Naive thymus-derived CD8-positive, alpha-beta T cell (primary cell): ENCODE measurements at regions not wholly inside any gene's neighbourhood (a gene's known extent, or its start where the extent isn't known, plus 50 kb on each side); places are given as distances from the start of the nearest gene placed in this dataset.

Experiments
- ATAC-seq, 2 donors: fragments of 150-1000 bp; cut with Tn5 transposase in 1 of 2; sonication (Bioruptor Pico), chemical (Tn5 transposase) in 1 of 2; 1 replicate in 1 of 2; 2 replicates in 1 of 2; pipeline ENCODE4 v1.10.0; 2021; ENCODE audit warnings: mild to moderate bottlenecking in 2 of 2, moderate library complexity in 2 of 2
- POLR2A ChIA-PET: fragments of 350-600 bp; sonication (Branson Sonifier 250); formaldehyde crosslinking; loops from one replicate; lab custom pipeline; 2021; ENCODE audit warnings: antibody characterized with exemption; lab: Charles Lee
- DNase-seq, 10 donors: peaks; one replicate each; pipeline versions ENCODE4 v3.0.0 to v3.0.0-alpha.2; 2020 to 2022
- H3K27ac Mint-ChIP-seq, 10 donors: one replicate each; pipeline ENCODE4 v1.8.0; 2020 to 2022; ENCODE audit warnings: mild to moderate bottlenecking in 10 of 10, mixed read lengths in 10 of 10, moderate library complexity in 4 of 10, inconsistent platforms in 1 of 10
- H3K27me3 Mint-ChIP-seq, 5 donors: one replicate each; pipeline ENCODE4 v1.8.0; 2021 to 2022; ENCODE audit warnings: mixed read lengths in 5 of 5
- H3K36me3 Mint-ChIP-seq, 3 donors: one replicate each; pipeline ENCODE4 v1.8.0; 2020 to 2022; ENCODE audit warnings: mixed read lengths in 3 of 3, mild to moderate bottlenecking in 2 of 3, inconsistent platforms in 1 of 3
- H3K4me1 Mint-ChIP-seq, 4 donors: one replicate each; pipeline ENCODE4 v1.8.0; 2021 to 2022; ENCODE audit warnings: mixed read lengths in 4 of 4
- H3K4me3 Mint-ChIP-seq, 10 donors: one replicate each; pipeline ENCODE4 v1.8.0; 2020 to 2022; ENCODE audit warnings: mild to moderate bottlenecking in 10 of 10, mixed read lengths in 10 of 10, moderate library complexity in 6 of 10, inconsistent platforms in 1 of 10
- H3K9me3 Mint-ChIP-seq, 9 donors: one replicate each; pipeline ENCODE4 v1.8.0; 2020 to 2022; ENCODE audit warnings: mixed read lengths in 9 of 9, mild to moderate bottlenecking in 3 of 9, inconsistent platforms in 1 of 9, moderate library complexity in 1 of 9

DNA sequence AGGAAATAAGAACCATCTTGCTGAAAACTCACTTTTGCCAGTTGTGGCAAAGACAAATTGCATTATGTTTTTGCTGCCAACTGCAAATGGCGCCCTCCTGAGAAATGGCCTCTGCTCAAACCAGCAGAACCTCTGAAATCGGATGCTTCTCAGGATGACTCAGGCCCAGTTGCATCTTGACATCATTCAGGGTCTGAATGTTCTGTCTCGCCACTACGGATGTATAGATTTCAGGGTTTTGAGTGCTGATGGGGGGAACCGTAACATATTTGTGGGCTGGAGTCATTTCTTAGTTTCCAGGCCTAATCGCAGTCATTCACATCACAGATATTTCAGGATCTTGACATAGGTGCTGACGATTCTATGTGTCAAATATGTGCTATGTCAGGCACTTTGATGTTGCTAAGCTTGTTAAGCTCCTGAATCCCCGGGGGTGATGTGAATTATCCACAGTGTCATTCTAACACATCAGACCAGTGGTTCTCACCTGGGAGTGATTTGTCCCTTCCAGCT lies 207.1 kb downstream of the NFATC2 start:
- ATAC-seq (no peak), DNase-seq (no peak)
- Mint-ChIP-seq H3K27ac (no peak overlapping the region), H3K27me3 (peaks cover 0 to 4% (median 0%) of the 10 kb centered on the region in 5 donors), H3K4me1 (peaks cover 0 to 3% (median 0%) of the 10 kb centered on the region in 4 donors), H3K36me3 (no peaks in the 10 kb centered on the region), H3K9me3 (no peaks in the 10 kb centered on the region), H3K4me3 (no peak overlapping the region)
- POLR2A ChIA-PET, result no interaction called here

DNA sequence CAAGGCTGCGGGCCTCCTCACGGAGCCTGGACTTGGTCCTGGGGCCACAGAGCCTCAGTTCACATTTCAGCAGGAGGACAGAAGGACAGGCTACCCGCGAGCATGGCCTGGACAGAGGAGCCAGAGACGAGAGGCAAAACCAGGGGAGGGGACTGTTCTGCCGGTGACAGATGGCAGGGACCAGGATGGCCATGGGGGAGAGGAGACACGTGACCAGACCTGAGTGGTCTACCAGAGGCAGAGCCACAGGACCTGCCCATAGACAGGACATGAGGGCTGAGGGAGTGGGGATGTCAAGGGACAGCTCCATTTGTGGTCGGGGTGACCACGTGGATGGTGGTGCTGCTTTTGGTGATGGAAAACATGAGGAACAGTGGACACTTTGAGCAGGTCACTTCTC lies 207.9 kb downstream of the NFATC2 start:
- no peak for DNase-seq
- Mint-ChIP-seq H3K27me3 (peaks cover 0 to 8% (median 3%) of the 10 kb centered on the region in 5 donors), H3K4me1 (peaks cover 0 to 3% (median 0%) of the 10 kb centered on the region in 4 donors), H3K27ac (no peak overlapping the region), H3K4me3 (no peak overlapping the region), H3K9me3 (no peaks in the 10 kb centered on the region), H3K36me3 (no peaks in the 10 kb centered on the region)
- ATAC-seq, result no peak
- POLR2A ChIA-PET, result no interaction called here

DNA sequence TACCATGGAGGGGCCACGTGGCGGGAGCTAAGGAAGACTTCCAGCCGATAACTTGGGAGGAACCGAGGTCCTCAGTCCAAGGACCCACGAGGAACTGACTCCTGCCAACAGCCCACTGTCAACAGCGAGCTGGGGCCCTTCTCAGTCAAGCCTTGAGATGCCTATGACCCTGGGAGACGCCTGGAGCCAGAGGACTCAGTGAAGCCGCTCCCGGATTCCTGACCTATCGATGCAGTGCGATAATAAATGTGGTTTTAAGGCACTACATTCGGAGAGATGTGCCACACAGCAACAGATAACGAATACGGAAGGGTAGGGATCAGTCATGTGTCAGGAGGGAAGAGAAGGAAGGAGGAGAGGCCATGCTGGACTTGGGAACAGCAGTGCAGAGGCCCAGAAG lies 208.5 kb downstream of the NFATC2 start:
- no peak overlapping the region for H3K27ac Mint-ChIP-seq
- DNase-seq (no peak), ATAC-seq (no peak)
- no peak overlapping the region for H3K4me3 Mint-ChIP-seq
- peaks cover 0 to 9% (median 4%) of the 10 kb centered on the region in 5 donors for H3K27me3 Mint-ChIP-seq
- H3K9me3 Mint-ChIP-seq, result no peaks in the 10 kb centered on the region
- POLR2A ChIA-PET, result no interaction called here
- H3K4me1 Mint-ChIP-seq, result peaks cover 0 to 3% (median 0%) of the 10 kb centered on the region in 4 donors
- H3K36me3 Mint-ChIP-seq, result no peaks in the 10 kb centered on the region

DNA sequence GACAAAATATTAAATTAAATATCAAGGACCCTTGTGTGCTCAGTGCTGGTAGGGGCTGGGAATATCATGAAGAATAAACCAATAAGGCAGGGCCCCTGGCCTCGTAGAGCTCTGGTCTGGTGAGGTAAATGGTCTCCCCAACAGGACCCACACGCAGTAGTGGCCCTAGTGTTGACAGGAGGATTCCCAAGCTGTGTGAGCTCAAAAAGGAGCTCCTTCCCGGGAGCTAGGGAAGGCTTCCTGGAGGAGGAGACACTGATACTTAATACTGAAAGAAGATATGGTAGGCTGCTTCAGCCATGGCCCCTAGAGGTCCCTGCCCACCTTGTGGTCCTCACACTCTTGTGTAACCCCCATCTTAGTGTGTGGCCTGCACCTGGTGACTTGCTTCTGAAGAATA lies 209.1 kb downstream of the NFATC2 start:
- ATAC-seq (no peak), DNase-seq (no peak)
- no peak overlapping the region for H3K27ac Mint-ChIP-seq
- POLR2A ChIA-PET, result no interaction called here
- no peaks in the 10 kb centered on the region for H3K36me3 Mint-ChIP-seq
- no peaks in the 10 kb centered on the region for H3K9me3 Mint-ChIP-seq
- H3K4me3 Mint-ChIP-seq, result no peak overlapping the region
- H3K4me1 Mint-ChIP-seq, result peaks cover 0 to 3% (median 0%) of the 10 kb centered on the region in 4 donors
- H3K27me3 Mint-ChIP-seq, result peaks cover 0 to 9% (median 4%) of the 10 kb centered on the region in 5 donors

DNA sequence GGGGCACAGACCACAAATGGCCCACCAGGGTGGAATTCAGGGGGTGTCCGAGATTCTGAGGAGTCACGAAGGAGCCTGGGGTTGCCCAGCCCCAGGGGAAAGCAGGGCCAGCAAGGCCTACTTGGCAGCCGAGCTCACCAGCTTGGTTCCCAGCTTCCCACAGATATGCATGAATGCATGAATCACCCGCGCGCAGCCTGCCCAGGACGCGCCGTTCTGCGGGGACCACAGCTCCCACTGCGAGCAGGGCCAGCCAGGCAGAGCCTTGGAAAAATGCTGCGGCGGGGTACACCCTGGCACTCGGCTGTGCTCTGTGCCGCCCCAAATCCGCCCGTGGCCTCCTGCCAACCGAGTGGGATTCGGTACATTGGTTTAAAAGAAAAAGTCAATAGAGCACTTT lies 211.0 kb downstream of the NFATC2 start:
- ATAC-seq, result no peak
- DNase-seq, result no peak
- Mint-ChIP-seq H3K27me3 (peaks cover 1 to 14% (median 6%) of the 10 kb centered on the region in 5 donors), H3K27ac (no peak overlapping the region), H3K4me1 (peaks cover 0 to 2% (median 0%) of the 10 kb centered on the region in 4 donors), H3K9me3 (no peaks in the 10 kb centered on the region), H3K4me3 (no peak overlapping the region), H3K36me3 (no peaks in the 10 kb centered on the region)
- POLR2A ChIA-PET, result no interaction called here

DNA sequence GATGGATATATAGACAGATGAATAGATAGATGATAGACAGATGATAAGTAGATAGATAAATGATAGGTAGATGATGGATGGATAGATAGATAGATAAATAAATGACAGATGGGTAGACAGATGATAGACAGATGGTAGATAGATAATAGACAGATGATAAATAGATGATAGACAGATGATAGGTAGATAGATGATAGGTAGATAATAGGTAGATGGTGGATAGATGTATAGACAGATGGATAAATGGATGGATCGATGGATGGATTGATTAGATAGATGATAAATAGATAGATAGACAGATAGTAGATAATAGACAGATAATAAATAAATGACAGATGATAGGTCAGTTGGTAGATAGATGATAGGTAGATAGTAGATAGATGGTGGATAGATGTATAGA lies 212.7 kb downstream of the NFATC2 start:
- DNase-seq (no peak), ATAC-seq (no peak)
- peaks cover 9 to 22% (median 10%) of the 10 kb centered on the region in 5 donors for H3K27me3 Mint-ChIP-seq
- POLR2A ChIA-PET, result no interaction called here
- H3K36me3 Mint-ChIP-seq, result peaks cover 0 to 6% (median 0%) of the 10 kb centered on the region in 3 donors
- no peak overlapping the region for H3K4me3 Mint-ChIP-seq
- H3K4me1 Mint-ChIP-seq, result peaks cover 0 to 2% (median 0%) of the 10 kb centered on the region in 4 donors
- no peak overlapping the region for H3K27ac Mint-ChIP-seq
- H3K9me3 Mint-ChIP-seq, result peaks cover 0 to 4% (median 0%) of the 10 kb centered on the region in 9 donors

DNA sequence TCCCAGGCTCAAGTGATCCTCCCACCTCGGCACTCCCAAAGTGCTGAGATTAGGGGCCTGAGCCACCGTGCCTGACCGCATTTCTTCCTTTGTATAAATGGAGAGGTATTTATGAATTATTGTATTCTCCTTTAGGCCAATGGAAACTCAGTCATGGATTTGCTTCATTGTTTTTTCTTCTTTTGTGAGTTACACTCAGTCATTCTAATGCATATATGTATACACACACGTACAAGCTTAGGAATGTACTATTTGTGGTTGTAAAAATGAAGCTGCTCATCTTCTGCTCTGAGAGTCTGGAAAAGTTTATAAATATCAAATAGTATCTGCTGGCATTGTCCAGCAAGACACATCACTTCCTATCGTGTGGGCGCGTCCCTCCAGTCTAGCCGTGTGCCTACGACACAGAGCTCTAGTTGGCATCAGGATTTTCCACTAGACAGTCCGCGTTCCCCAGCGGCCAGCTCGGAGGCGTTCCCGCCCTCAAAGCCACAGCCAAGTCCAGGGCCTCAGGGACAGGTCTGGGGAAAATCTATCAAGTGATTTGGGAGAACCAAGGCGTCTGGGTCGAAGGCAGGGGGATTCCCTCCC lies 215.2 kb downstream of the NFATC2 start:
- POLR2A ChIA-PET, result no interaction called here
- ATAC-seq (no peak), DNase-seq (no peak)
- Mint-ChIP-seq H3K4me1 (peaks cover 0 to 2% (median 0%) of the 10 kb centered on the region in 4 donors), H3K9me3 (peaks cover 0 to 8% (median 0%) of the 10 kb centered on the region in 9 donors), H3K4me3 (no peak overlapping the region), H3K27ac (no peak overlapping the region), H3K27me3 (peaks cover 9 to 22% (median 11%) of the 10 kb centered on the region in 5 donors), H3K36me3 (peaks cover 0 to 6% (median 0%) of the 10 kb centered on the region in 3 donors)

DNA sequence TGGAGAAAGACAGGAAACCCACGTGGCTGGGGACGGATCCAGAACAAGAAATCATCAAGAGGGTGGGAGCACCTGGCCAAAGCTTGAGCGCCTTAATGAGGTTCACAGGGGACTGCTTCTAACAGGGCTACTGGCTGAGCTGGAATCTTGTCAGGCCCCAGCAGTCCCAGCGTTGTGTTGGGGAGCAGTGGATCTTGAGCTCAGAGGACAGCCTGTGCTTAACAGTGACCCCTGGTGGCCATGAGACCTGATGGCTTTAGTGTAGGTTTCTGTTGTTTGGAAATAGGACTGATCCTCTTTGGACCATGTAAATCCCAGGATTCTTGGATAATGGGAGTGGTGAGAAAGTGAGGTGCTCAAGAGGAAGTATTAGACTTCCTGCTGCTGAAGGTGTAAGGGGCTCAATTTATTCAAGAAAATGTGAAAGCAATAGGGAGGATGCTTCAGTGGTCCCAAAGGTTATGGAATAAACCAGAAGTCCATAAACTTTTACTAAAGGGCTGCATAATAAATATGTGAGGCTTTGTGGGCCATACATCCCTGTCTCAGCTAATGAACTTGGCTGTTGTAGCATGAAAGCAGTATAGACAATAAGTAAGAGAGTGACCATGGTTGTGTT lies 216.2 kb downstream of the NFATC2 start:
- H3K4me3 Mint-ChIP-seq, result no peak overlapping the region
- peaks cover 0 to 6% (median 0%) of the 10 kb centered on the region in 3 donors for H3K36me3 Mint-ChIP-seq
- H3K27me3 Mint-ChIP-seq, result peaks cover 9 to 21% (median 11%) of the 10 kb centered on the region in 5 donors
- H3K27ac Mint-ChIP-seq, result no peak overlapping the region
- peaks cover 0 to 2% (median 0%) of the 10 kb centered on the region in 4 donors for H3K4me1 Mint-ChIP-seq
- ATAC-seq, result peak in 1 of 2 donors; percentile 56
- peak in 5 of 10 donors; percentile 3 to 68 (median 27) for DNase-seq
- POLR2A ChIA-PET, result no interaction called here
- H3K9me3 Mint-ChIP-seq, result peaks cover 0 to 8% (median 0%) of the 10 kb centered on the region in 9 donors

DNA sequence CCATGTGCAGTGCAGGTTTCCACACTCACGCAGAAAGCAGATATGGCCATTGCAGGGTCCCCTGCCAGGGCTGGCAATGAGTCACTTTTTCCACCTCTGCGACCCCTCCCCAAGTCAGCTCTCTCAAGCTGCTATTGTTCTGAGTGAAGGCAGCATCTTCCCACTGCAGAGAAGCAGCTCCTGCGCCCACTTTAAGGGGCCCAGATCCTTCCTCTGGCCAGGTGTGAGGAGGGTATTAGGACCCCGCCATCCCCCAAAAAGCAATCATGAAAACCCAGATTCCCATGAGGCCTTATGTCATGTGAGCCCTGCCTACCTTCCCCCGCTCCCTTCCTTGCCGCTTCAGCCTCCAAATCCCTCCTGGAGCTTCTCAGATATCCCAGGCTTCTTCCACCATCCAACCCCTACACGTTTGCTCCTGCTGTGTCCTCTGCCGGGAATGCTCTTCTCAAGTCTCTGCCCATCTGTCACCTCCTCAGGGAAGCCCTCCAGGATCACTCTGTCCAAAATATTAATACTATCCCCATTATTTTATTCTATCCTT lies 220.3 kb downstream of the NFATC2 start:
- no peak overlapping the region for H3K27ac Mint-ChIP-seq
- POLR2A ChIA-PET, result no interaction called here
- ATAC-seq (no peak), DNase-seq (no peak)
- peaks cover 0 to 2% (median 1%) of the 10 kb centered on the region in 4 donors for H3K4me1 Mint-ChIP-seq
- no peak overlapping the region for H3K4me3 Mint-ChIP-seq
- H3K36me3 Mint-ChIP-seq, result peaks cover 0 to 6% (median 0%) of the 10 kb centered on the region in 3 donors
- peaks cover 3 to 16% (median 9%) of the 10 kb centered on the region in 5 donors for H3K27me3 Mint-ChIP-seq
- peaks cover 0 to 8% (median 0%) of the 10 kb centered on the region in 9 donors for H3K9me3 Mint-ChIP-seq

DNA sequence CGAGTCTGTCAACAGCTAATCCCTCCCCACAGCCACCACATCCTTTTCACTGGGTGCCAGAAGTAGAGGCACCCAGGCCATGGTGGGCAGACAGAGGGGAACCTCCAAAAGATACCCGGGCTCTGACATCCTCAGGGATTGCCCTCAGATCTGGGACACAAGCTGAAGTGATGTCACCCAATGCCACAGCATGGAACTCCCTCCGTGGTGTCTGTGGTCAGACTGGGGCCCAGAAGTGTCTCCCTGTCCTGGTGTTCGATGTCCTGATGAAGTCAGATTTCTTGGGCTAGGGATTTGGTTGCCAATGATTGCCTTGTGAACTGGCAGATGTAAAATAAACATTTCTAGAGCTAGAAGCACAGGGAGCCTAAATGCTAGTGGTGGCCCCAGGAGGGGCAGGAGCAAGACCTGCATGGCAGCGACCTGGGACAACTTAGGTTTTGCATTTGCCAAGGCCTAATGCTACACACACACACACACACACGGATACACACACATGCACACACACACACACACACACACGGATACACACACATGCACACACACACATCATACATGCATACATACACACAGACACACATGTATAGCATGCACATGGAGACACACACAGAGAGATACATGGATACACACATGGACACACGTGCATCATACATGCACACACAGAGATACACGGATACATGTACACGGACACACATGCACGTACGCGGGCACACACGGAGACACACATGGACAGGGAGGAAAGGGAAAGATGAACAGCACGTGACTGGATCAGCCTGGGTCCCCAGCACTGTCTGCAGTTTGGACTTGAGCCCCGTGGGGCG lies 221.0 kb downstream of the NFATC2 start:
- POLR2A ChIA-PET, result no interaction called here
- DNase-seq, result no peak
- ATAC-seq, result no peak
- no peak overlapping the region for H3K4me3 Mint-ChIP-seq
- H3K4me1 Mint-ChIP-seq, result peaks cover 0 to 2% (median 1%) of the 10 kb centered on the region in 4 donors
- peaks cover 3 to 16% (median 9%) of the 10 kb centered on the region in 5 donors for H3K27me3 Mint-ChIP-seq
- H3K36me3 Mint-ChIP-seq, result peaks cover 0 to 6% (median 0%) of the 10 kb centered on the region in 3 donors
- peaks cover 0 to 8% (median 0%) of the 10 kb centered on the region in 9 donors for H3K9me3 Mint-ChIP-seq
- H3K27ac Mint-ChIP-seq, result no peak overlapping the region

DNA sequence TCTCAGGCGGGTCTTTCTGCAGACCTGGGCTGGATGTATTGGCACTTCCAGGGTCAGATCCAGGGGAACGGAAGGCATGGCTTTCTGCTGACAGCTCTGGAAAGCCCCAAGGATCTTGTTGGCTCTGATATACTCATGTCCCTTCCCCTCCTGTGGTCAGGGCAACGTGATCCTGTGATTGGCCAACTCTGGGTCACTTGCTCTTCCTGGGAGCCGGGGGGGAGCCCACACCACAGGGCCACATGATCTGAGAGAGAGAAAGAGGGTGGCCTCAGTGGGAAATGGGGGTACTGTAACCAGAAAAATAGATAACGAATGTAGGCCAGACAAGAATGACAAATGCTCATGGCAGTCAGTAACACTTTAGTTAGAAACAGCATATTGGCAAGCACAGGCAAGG lies 223.0 kb downstream of the NFATC2 start:
- DNase-seq (no peak), ATAC-seq (no peak)
- H3K27me3 Mint-ChIP-seq, result peaks cover 0 to 13% (median 4%) of the 10 kb centered on the region in 5 donors
- H3K4me1 Mint-ChIP-seq, result peaks cover 0 to 2% (median 1%) of the 10 kb centered on the region in 4 donors
- POLR2A ChIA-PET, result interaction anchor here (0.7 kb wide), 1 partner anchor 13 kb away, joined by 3 read pairs; no protein-coding TSS in a partner anchor
- H3K4me3 Mint-ChIP-seq, result no peak overlapping the region
- H3K36me3 Mint-ChIP-seq, result peaks cover 0 to 2% (median 0%) of the 10 kb centered on the region in 3 donors
- H3K9me3 Mint-ChIP-seq, result peaks cover 0 to 9% (median 3%) of the 10 kb centered on the region in 9 donors
- peak overlapping the region in 1 of 10 donors; percentile 31 for H3K27ac Mint-ChIP-seq
